ENCODE measurements at regions not wholly inside any gene's neighbourhood (a gene's known extent, or its start where the extent isn't known, plus 50 kb on each side); places are given as distances from the start of the nearest gene placed in this dataset.

- TF ChIP-seq CTCF (conservative IDR thresholded peaks at IDR 0.05 in 1 of 2, IDR thresholded peaks at IDR 0.05 in 1 of 2; ENCODE audit: low read depth in 1 of 2, low read length in 2 of 2) (no peak), EZH2 (IDR thresholded peaks at IDR 0.05; ENCODE audit: low read length, missing control alignments) (no peak)
Observed at GRCh38 chr12:72173974-72174373, 98.2 kb upstream of the TRHDE start.

All from fibroblast of lung (primary cell).